WTC11 (cell line): ENCODE measurements at regions not wholly inside any gene's neighbourhood (a gene's known extent, or its start where the extent isn't known, plus 50 kb on each side); places are given as distances from the start of the nearest gene placed in this dataset.

ENCODE experiments used
- SP1 ChIP-seq: sonication (generic); formaldehyde crosslinking; conservative IDR thresholded peaks from 2 replicates; pipeline ENCODE4 v1.8.1; 2022; ENCODE audit warnings: missing genetic modification reagents
- TF ChIP-seq, protein P1 (sequence below): sonication (generic); formaldehyde crosslinking; IDR thresholded peaks from 2 replicates; pipeline ENCODE4 v1.8.1; 2023; ENCODE audit warnings: mild to moderate bottlenecking, missing genetic modification reagents

DNA sequence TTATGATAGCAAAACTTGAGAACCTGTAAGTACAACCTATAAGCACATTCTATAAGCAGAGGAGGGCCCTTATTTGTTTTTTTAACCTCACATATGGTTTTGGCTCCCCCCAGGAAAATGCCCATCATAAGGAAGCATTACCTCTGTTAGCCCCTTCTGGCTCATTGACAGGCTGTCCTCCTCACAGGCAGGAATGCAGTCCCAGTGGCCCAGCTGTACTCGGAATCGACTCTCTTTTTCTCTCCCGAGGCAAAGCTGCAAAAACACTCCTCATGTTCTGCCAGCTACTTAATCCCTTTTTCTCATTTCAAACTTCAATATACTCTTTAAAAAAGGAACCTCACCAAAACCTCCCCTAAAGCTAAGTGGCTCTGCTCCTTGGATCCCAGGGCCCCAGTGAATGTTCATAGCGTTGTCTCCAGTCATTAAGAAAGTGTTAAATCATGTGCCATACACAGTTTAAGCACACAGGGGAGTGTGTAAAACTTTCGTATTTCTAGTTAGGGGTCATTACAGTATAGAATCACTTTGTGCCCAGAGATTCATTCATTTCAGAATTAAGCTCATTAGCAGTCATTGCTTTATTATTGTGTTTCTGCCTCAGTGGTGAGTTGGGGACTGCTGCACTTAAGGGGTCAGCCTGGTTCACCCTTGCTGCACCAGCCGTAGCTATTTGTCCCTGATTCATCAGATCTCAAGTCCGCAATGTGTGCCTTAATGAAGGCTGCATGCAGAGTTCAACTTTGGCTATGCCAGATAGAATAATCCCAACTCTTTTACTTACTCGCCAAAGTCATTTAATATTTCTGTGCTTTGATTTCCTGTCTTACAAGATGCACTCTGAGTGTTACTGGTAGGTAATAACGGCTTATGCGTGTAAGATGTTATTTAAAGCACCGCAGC lies 57.6 kb downstream of the JRKL start:
- TF ChIP-seq, protein P1, sequence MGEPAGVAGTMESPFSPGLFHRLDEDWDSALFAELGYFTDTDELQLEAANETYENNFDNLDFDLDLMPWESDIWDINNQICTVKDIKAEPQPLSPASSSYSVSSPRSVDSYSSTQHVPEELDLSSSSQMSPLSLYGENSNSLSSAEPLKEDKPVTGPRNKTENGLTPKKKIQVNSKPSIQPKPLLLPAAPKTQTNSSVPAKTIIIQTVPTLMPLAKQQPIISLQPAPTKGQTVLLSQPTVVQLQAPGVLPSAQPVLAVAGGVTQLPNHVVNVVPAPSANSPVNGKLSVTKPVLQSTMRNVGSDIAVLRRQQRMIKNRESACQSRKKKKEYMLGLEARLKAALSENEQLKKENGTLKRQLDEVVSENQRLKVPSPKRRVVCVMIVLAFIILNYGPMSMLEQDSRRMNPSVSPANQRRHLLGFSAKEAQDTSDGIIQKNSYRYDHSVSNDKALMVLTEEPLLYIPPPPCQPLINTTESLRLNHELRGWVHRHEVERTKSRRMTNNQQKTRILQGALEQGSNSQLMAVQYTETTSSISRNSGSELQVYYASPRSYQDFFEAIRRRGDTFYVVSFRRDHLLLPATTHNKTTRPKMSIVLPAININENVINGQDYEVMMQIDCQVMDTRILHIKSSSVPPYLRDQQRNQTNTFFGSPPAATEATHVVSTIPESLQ (CRISPR knock-in tag): no peak
- no peak for TF ChIP-seq SP1 (CRISPR knock-in tag)
